RWPE2 (cell line): ENCODE measurements at regions not wholly inside any gene's neighbourhood (a gene's known extent, or its start where the extent isn't known, plus 50 kb on each side); places are given as distances from the start of the nearest gene placed in this dataset.

ENCODE experiments used
- ATAC-seq: fragments of 200-7000 bp; cut with Tn5 transposase; 3 replicates; pipeline ENCODE4 v1.9.1; 2021; ENCODE audit warnings: low read depth
- DNase-seq: peaks from one replicate; pipeline ENCODE4 v3.0.0-alpha.2; 2020; ENCODE audit warnings: low spot score
- H3K27ac ChIP-seq: fragments of 450-650 bp; 2 replicates; pipeline ENCODE4 v1.5.1; 2017; ENCODE audit warnings: mild to moderate bottlenecking; ENCODE audit not compliant: poor library complexity, severe bottlenecking
- H3K27me3 ChIP-seq: fragments of 250-450 bp; sonication (Bioruptor Pico); 2 replicates; pipeline ENCODE4 v1.5.1; 2021; ENCODE audit warnings: mild to moderate bottlenecking, moderate library complexity; ENCODE audit not compliant: insufficient read depth, poor library complexity, severe bottlenecking
- H3K36me3 ChIP-seq: fragments of 250-450 bp; sonication (Bioruptor Pico); 2 replicates; pipeline ENCODE4 v1.5.1; 2020; ENCODE audit warnings: low read depth, mild to moderate bottlenecking, moderate library complexity
- H3K4me1 ChIP-seq: fragments of 250-450 bp; sonication (Bioruptor Pico); 2 replicates; pipeline ENCODE4 v1.5.1; 2021; ENCODE audit warnings: mild to moderate bottlenecking, moderate library complexity; ENCODE audit not compliant: insufficient read depth, poor library complexity, severe bottlenecking
- H3K4me3 ChIP-seq: fragments of 250-450 bp; sonication (Bioruptor Pico); 2 replicates; pipeline ENCODE4 v1.5.1; 2021; ENCODE audit warnings: mild to moderate bottlenecking, moderate library complexity; ENCODE audit not compliant: severe bottlenecking
- H3K9me3 ChIP-seq: fragments of 250-450 bp; sonication (Bioruptor Pico); 2 replicates; pipeline ENCODE4 v1.5.1; 2021; ENCODE audit warnings: mild to moderate bottlenecking, moderate library complexity; ENCODE audit not compliant: severe bottlenecking
- CTCF ChIP-seq: fragments of 450-650 bp; IDR thresholded peaks from one replicate; pipeline ENCODE4 v1.5.1; 2017; ENCODE audit warnings: mild to moderate bottlenecking, moderate library complexity; ENCODE audit not compliant: poor library complexity, severe bottlenecking

GRCh38 chr2:60053791-60054190 is 499.7 kb downstream of the BCL11A start:
- ATAC-seq: no peak
- no peak for TF ChIP-seq CTCF
- H3K4me3 ChIP-seq: no peak overlapping the region

GRCh38 chr2:60052601-60053000 is 500.9 kb downstream of the BCL11A start:
- Histone ChIP-seq H3K36me3 (no peaks in the 10 kb centered on the region), H3K27ac (no peak overlapping the region), H3K4me1 (no peaks in the 10 kb centered on the region), H3K4me3 (no peak overlapping the region), H3K27me3 (no peaks in the 10 kb centered on the region), H3K9me3 (no peaks in the 10 kb centered on the region)
- DNase-seq (no peak), ATAC-seq (no peak)
- no peak for TF ChIP-seq CTCF

More at GRCh38 chr2:60053791-60054190, 499.7 kb downstream of the BCL11A start:
- H3K36me3 ChIP-seq: no peaks in the 10 kb centered on the region
- H3K27ac ChIP-seq: no peak overlapping the region
- H3K9me3 ChIP-seq: no peaks in the 10 kb centered on the region
- H3K4me1 ChIP-seq: no peaks in the 10 kb centered on the region
- no peaks in the 10 kb centered on the region for H3K27me3 ChIP-seq
- no peak for DNase-seq

- H3K4me3 ChIP-seq: no peak overlapping the region
- no peaks in the 10 kb centered on the region for H3K4me1 ChIP-seq
- TF ChIP-seq CTCF: no peak
- no peaks in the 10 kb centered on the region for H3K36me3 ChIP-seq
- no peaks in the 10 kb centered on the region for H3K9me3 ChIP-seq
- no peaks in the 10 kb centered on the region for H3K27me3 ChIP-seq
- ATAC-seq (no peak), DNase-seq (no peak)
- H3K27ac ChIP-seq: no peak overlapping the region
Measured at GRCh38 chr2:60051991-60052390, 501.5 kb downstream of the BCL11A start.

DNA sequence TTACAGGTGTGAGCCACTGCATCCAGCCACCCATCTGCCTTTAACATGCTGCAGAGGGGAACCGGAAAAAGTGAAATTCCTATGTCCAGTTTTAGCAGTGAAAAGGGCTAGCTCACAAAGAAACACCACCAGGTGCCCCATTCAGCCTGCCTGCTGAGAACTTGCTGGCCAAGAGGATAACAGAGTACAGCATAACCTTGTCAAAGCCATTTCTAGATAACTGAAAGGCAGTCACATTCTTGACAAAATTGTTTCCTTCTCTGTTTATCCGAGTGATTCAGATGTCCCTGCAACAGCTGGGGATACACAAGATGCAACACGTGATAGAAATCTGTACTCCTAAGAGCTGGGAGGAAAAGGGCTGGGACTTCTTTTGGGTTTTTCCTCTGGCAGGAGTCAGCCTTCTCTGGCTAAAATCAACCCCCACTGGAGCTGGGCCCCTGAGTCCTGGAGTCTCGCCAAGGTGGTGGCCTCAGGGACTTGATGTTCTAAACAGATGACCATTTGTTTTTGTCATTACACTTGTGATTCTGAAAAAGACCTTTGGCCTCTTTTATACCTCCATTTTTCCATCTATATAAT is 505.4 kb downstream of the BCL11A start:
- Histone ChIP-seq H3K4me3 (no peak overlapping the region), H3K9me3 (no peaks in the 10 kb centered on the region), H3K36me3 (no peaks in the 10 kb centered on the region), H3K27ac (no peak overlapping the region), H3K4me1 (no peaks in the 10 kb centered on the region), H3K27me3 (no peaks in the 10 kb centered on the region)
- no peak for TF ChIP-seq CTCF
- no peak for DNase-seq
- no peak for ATAC-seq

DNA sequence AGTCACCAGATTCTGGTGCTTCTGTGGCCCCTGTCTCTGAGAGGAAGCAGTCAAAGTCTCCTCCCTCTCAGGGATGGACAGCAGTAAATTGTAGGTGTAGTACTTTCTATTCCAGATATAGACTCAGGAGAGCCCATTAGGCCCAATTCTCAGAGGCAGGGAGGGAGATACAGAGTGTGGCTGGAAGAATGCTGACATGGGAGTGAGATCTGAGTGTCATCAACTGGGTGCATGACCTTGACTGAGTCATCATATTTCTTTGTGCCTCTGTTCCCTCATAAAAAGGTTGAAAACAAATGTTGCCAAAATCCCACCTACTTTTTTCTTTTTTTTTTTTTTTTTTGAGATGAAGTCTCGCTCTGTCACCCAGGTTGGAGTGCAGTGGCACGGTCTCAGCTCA is 506.1 kb downstream of the BCL11A start:
- TF ChIP-seq CTCF: no peak
- no peak for ATAC-seq
- H3K27ac ChIP-seq: no peak overlapping the region
- no peaks in the 10 kb centered on the region for H3K36me3 ChIP-seq
- DNase-seq: no peak
- no peaks in the 10 kb centered on the region for H3K4me1 ChIP-seq
- no peak overlapping the region for H3K4me3 ChIP-seq
- H3K27me3 ChIP-seq: no peaks in the 10 kb centered on the region
- no peaks in the 10 kb centered on the region for H3K9me3 ChIP-seq
